ENCODE measurements at regions not wholly inside any gene's neighbourhood (a gene's known extent, or its start where the extent isn't known, plus 50 kb on each side); places are given as distances from the start of the nearest gene placed in this dataset.
"Not testable (repeated sequence)": the region's sequence is repeated elsewhere in the genome, so short reads cannot be mapped to it uniquely, and the experiment has no call there.

DNA sequence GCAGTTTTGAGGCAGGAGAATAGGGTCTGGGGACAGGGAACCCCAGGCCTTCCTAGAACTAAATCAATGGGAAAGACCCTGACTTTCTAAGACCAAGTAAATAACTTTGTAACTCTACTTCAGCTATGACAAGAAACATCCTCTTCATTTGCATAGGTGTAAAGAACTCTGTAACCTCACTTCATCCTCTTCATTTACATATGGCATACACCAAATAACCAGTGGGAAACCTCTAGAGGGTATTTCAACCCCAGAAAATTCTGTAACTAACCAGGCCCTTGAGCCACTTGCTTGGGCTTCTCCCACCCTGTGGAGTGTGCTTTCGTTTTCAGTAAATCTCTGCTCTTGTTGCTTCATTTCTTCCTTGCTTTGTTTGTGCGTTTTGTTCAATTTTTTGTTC, 495.6 kb downstream of the SIPA1L2 start:
- no peak for TF ChIP-seq ZFX (IDR thresholded peaks at IDR 0.05)
- TF ChIP-seq, protein P1, sequence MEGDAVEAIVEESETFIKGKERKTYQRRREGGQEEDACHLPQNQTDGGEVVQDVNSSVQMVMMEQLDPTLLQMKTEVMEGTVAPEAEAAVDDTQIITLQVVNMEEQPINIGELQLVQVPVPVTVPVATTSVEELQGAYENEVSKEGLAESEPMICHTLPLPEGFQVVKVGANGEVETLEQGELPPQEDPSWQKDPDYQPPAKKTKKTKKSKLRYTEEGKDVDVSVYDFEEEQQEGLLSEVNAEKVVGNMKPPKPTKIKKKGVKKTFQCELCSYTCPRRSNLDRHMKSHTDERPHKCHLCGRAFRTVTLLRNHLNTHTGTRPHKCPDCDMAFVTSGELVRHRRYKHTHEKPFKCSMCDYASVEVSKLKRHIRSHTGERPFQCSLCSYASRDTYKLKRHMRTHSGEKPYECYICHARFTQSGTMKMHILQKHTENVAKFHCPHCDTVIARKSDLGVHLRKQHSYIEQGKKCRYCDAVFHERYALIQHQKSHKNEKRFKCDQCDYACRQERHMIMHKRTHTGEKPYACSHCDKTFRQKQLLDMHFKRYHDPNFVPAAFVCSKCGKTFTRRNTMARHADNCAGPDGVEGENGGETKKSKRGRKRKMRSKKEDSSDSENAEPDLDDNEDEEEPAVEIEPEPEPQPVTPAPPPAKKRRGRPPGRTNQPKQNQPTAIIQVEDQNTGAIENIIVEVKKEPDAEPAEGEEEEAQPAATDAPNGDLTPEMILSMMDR (conservative IDR thresholded peaks at IDR 0.05), result no peak

DNA sequence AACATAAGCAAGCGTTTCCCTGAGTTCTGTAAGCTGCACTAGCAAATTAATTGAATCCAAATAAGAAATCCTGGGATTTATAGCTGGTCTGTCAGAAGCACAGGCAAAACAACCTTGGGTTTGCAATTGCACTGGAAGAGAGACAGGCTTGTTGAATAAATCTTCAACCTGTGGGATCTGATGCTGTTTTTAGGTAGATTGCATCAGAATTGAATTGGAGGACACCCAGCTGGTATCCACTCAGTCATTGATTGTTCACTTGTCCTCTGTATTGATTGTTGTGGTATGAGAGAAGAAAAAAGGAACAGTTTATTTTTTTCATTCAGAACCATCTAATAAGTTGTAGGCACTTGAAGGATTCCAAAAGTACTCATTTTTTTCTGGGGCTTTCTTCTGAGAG, 497.4 kb downstream of the SIPA1L2 start:
- TF ChIP-seq ZFX (IDR thresholded peaks at IDR 0.05), result no peak
- TF ChIP-seq, protein P1 (conservative IDR thresholded peaks at IDR 0.05), result no peak

More for the DNA sequence above, 495.6 kb downstream of the SIPA1L2 start:
- no peak overlapping the region for H3K27ac ChIP-seq

DNA sequence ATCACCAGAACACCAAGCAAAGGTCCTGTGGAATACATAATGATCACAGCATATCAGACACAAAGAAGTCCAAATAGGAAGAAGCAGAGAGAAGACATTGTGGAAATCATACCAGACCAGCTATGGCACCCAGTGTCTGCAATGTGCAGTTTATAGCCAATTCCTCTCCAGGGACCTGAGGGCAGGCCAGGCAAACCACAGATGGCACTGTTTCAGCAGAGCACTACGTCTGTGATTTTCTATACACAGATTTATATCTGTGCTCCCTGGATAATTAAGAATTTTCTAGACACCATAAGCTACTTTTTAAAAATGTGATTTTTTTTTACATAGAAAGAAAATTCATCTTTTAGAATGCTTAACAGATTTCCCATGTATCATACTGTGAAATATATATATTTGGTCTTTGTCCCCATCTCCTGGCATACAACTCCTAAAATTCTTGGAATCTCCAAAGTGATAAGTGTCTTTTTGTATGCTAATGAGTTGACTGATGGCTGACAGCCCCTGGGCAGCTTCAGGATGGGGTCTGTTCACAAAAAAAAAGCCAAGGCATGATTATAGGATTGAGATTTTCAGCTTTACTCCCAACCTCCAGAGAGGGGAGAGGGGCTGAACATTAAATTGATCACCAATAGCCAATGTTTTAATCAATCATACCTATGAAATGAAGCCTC, 498.1 kb downstream of the SIPA1L2 start:
- H3K27ac ChIP-seq, result no peak overlapping the region
- TF ChIP-seq ZFX (IDR thresholded peaks at IDR 0.05), result no peak
- TF ChIP-seq, protein P1 (conservative IDR thresholded peaks at IDR 0.05), result no peak

More for the DNA sequence above, 497.4 kb downstream of the SIPA1L2 start:
- H3K27ac ChIP-seq, result no peak overlapping the region

DNA sequence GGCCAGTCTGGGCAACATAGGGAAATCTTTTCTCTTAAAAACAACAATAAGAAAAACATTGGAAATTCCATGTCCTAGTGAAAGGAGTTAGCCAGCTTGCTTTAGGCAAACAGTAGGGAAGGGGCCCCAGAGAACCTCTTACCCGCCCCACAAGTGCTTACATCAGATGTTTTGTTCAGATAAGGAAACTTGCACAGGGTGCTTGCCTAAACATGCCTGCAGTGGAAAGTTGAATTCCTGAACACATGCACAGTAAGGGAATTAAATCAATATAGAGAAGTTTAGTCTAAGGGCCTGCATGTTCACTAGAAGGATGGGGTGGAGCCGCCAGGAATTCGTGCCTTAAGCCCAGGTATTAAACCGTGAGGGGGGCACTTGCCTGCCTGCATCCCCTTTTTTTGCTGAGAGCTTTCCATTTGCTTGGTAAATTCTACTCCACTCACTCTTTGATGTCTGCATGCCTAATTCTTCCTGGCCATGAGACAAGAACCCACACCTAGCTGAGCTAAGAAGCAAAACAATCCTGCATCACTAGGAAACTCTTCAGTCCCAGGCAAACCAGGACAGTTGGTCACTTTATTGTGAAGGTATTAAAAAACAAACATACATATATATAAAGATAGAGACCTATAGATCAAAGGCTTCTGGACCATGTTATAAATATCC, 499.0 kb downstream of the SIPA1L2 start:
- TF ChIP-seq, protein P1 (conservative IDR thresholded peaks at IDR 0.05), result no peak
- TF ChIP-seq ZFX (IDR thresholded peaks at IDR 0.05), result no peak
- H3K27ac ChIP-seq, result no peak overlapping the region

DNA sequence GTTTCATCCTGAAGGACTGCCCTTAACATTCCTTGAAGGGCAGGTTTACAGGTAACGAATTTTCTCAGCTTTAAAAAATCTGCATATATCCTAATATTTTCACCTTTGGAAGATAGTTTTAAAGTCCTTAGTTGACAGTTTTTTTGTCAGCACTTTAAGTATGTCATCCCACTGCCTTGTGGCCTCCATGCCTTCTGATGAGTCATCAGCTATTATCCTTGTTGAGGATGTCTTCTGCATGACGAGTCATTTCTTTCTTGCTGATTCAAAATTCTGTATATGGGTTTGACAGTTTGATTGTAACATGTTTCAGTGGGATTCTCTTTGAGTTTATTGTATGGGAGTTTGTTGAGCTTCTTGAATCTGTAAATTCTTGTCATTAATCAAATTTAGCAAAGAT, 500.6 kb downstream of the DISC1 start:
- no peak overlapping the region for H3K27ac ChIP-seq
- no peak for TF ChIP-seq ZFX (IDR thresholded peaks at IDR 0.05)
- TF ChIP-seq, protein P1 (conservative IDR thresholded peaks at IDR 0.05), result no peak

DNA sequence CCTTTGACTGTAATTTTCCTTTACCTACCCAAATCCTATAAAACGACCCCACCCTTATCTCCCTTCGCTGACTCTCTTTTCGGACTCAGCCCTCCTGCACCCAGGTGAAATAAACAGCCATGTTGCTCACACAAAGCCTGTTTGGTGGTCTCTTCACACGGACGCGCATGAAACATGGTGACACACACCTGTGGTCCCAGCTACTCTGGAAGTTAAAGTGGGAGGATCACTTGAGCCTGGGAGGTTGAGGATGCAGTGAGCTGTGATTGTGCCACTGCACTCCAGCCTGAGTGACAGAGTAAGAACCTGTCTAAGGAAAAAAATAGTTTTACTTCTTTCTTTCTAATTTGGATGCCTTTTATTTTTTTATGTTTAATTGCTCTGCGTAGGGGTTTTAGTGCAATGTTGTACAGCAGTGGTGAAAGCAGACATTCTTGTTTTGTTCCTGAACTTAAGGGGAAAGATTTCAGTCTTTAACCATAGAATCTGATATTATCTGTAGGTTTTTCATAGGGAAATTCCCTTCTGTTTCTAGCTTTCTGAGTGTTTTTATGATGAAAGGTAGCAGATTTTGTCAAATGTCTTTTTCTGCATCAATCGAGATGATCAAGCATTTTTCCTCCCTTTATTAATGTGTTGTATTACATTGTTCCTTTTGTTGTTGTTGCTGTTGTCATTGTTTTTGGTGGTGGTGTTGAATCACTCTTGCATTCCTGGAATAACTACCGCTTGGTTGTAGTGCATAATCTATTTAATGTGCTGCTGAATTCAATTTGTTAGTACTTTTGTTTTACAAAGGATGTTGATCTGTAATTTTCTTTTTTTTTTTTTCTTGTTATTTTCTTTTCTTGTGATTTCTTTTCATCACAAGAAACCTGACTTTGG, 497.4 kb downstream of the DISC1 start:
- TF ChIP-seq ZFX (IDR thresholded peaks at IDR 0.05), result no peak
- TF ChIP-seq, protein P1 (conservative IDR thresholded peaks at IDR 0.05), result no peak
- no peak overlapping the region for H3K27ac ChIP-seq

DNA sequence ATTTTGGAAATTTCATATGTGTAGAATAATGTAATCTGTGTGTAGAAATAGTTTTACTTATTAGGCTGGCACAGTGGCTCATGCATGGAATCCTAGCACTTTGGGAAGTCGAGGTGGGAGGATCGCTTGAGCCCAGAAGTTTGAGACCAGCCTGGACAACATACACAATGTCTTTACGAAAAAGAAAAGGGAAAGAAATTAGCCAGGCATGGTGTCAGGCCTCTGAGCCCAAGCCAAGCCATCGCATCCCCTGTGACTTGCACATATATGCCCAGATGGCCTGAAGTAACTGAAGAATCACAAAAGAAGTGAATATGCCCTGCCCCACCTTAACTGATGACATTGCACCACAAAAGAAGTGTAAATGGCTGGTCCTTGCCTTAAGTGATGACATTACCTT, 491.3 kb downstream of the DISC1 start:
- H3K27ac ChIP-seq, result not testable (repeated sequence)

Data from C4-2B (cell line).